Esophagus squamous epithelium (tissue), 4 donors: ENCODE measurements at regions not wholly inside any gene's neighbourhood (a gene's known extent, or its start where the extent isn't known, plus 50 kb on each side); places are given as distances from the start of the nearest gene placed in this dataset.

Experiments used
- CTCF ChIP-seq, 6 experiments: fragments of 450-650 bp in 4 of 6; fragments of 200-600 bp in 2 of 6; sonication (generic) in 2 of 6; IDR thresholded peaks; one replicate each; pipeline ENCODE4 v1.5.1; 2016 to 2019; ENCODE audit warnings: antibody characterized with exemption in 6 of 6, mild to moderate bottlenecking in 4 of 6, moderate library complexity in 4 of 6
- POLR2A ChIP-seq, 4 donors: fragments of 450-650 bp; IDR thresholded peaks; one replicate each; pipeline ENCODE4 v1.6.1; 2017; ENCODE audit warnings: antibody characterized with exemption in 4 of 4, mild to moderate bottlenecking in 4 of 4, moderate library complexity in 3 of 4

GRCh38 chr4:24683116-24683515 lies 98.8 kb upstream of the DHX15 start:
- TF ChIP-seq CTCF (IDR thresholded peaks at IDR 0.05) (no peak), POLR2A (IDR thresholded peaks at IDR 0.05) (no peak)
